HepG2 (cell line): ENCODE measurements at regions not wholly inside any gene's neighbourhood (a gene's known extent, or its start where the extent isn't known, plus 50 kb on each side); places are given as distances from the start of the nearest gene placed in this dataset.

Source experiments
- AKAP8 ChIP-seq: sonication (generic); formaldehyde crosslinking; IDR thresholded peaks from 2 replicates; pipeline ENCODE4 v1.5.1; 2020; ENCODE audit warnings: mild to moderate bottlenecking, missing genetic modification reagents
- DNMT3B ChIP-seq: conservative IDR thresholded peaks from 2 replicates; pipeline ENCODE4 v1.6.1; 2016; ENCODE audit warnings: missing biosample characterization, control low read depth
- E2F1 ChIP-seq: sonication (generic); formaldehyde crosslinking; IDR thresholded peaks from 2 replicates; pipeline ENCODE4 v1.5.0; 2020; ENCODE audit warnings: missing genetic modification reagents
- ELF1 ChIP-seq: sonication (generic); formaldehyde crosslinking; IDR thresholded peaks from 2 replicates; pipeline ENCODE4 v1.4.0; 2020; ENCODE audit warnings: missing genetic modification reagents
- FOXK2 ChIP-seq: fragments of 450-650 bp; IDR thresholded peaks from 2 replicates; pipeline ENCODE4 v1.6.1; 2016
- HNRNPUL1 ChIP-seq: fragments of 200-400 bp; formaldehyde crosslinking; IDR thresholded peaks from 2 replicates; pipeline ENCODE4 v1.6.1; 2017; ENCODE audit warnings: low read depth, mild to moderate bottlenecking, low read length, moderate library complexity
- IRX3 ChIP-seq: sonication (generic); formaldehyde crosslinking; IDR thresholded peaks from 2 replicates; pipeline ENCODE4 v1.8.1; 2023; ENCODE audit warnings: mild to moderate bottlenecking, low read depth, missing genetic modification reagents, borderline replicate concordance
- MXD4 ChIP-seq: IDR thresholded peaks from 2 replicates; pipeline ENCODE4 v1.6.1; 2016; ENCODE audit warnings: mild to moderate bottlenecking, missing biosample characterization, missing genetic modification reagents
- NFE2L2 ChIP-seq: fragments of 150-350 bp; IDR thresholded peaks from 2 replicates; pipeline ENCODE4 v1.6.1; 2014; ENCODE audit warnings: low read length
- SALL2 ChIP-seq: sonication (generic); formaldehyde crosslinking; IDR thresholded peaks from 2 replicates; pipeline ENCODE4 v1.8.1; 2023; ENCODE audit warnings: mild to moderate bottlenecking, missing genetic modification reagents, inconsistent platforms
- TOE1 ChIP-seq: sonication (generic); formaldehyde crosslinking; IDR thresholded peaks from 2 replicates; pipeline ENCODE4 v1.4.0; 2020; ENCODE audit warnings: mild to moderate bottlenecking, missing genetic modification reagents
- ZNF18 ChIP-seq: sonication (generic); formaldehyde crosslinking; IDR thresholded peaks from 2 replicates; pipeline ENCODE4 v1.8.0; 2022; ENCODE audit warnings: mild to moderate bottlenecking, missing genetic modification reagents; ENCODE audit not compliant: insufficient replicate concordance
- ZNF329 ChIP-seq: sonication (generic); formaldehyde crosslinking; IDR thresholded peaks from 2 replicates; pipeline ENCODE4 v1.9.0; 2021; ENCODE audit warnings: low read depth, mild to moderate bottlenecking, missing genetic modification reagents
- ZNF451 ChIP-seq: sonication (generic); formaldehyde crosslinking; IDR thresholded peaks from 2 replicates; pipeline ENCODE4 v1.5.0; 2020; ENCODE audit warnings: mild to moderate bottlenecking, missing genetic modification reagents
- ZNF503 ChIP-seq: sonication (generic); formaldehyde crosslinking; IDR thresholded peaks from 2 replicates; pipeline ENCODE4 v1.4.0; 2020; ENCODE audit warnings: missing genetic modification reagents
- ZNF605 ChIP-seq: sonication (generic); formaldehyde crosslinking; IDR thresholded peaks from 2 replicates; pipeline ENCODE4 v1.8.0; 2022; ENCODE audit warnings: mild to moderate bottlenecking, missing genetic modification reagents
- ZNF614 ChIP-seq: IDR thresholded peaks from 2 replicates; pipeline ENCODE4 v1.6.1; 2018; ENCODE audit warnings: missing biosample characterization, missing genetic modification reagents, inconsistent platforms, borderline replicate concordance
- ZNF652 ChIP-seq: IDR thresholded peaks from 2 replicates; pipeline ENCODE4 v1.6.1; 2016; ENCODE audit warnings: low read depth, borderline replicate concordance
- TF ChIP-seq, protein P1 (sequence below): sonication (generic); formaldehyde crosslinking; IDR thresholded peaks from 2 replicates; pipeline ENCODE4 v1.4.0; 2020; ENCODE audit warnings: missing genetic modification reagents, mild to moderate bottlenecking, borderline replicate concordance
- TF ChIP-seq, protein P2 (sequence below): sonication (generic); formaldehyde crosslinking; IDR thresholded peaks from 2 replicates; pipeline ENCODE4 v1.4.0; 2020; ENCODE audit warnings: missing genetic modification reagents

- TF ChIP-seq ZNF503 (no peak), E2F1 (CRISPR knock-in tag) (no peak), MXD4 (CRISPR knock-in tag) (no peak), DNMT3B (no peak), ZNF451 (CRISPR knock-in tag) (no peak), AKAP8 (CRISPR knock-in tag) (no peak), ZNF652 (CRISPR knock-in tag) (no peak), IRX3 (CRISPR knock-in tag) (no peak), ZNF614 (no peak), TOE1 (CRISPR knock-in tag) (no peak), SALL2 (no peak), NFE2L2 (no peak), ZNF605 (CRISPR knock-in tag) (no peak), HNRNPUL1 (no peak), ZNF329 (no peak), FOXK2 (no peak), ZNF18 (CRISPR knock-in tag) (no peak), ELF1 (CRISPR knock-in tag) (0 out of 2 replicates have a peak, but pooled peaks have one; percentile 15)
- TF ChIP-seq, protein P1, sequence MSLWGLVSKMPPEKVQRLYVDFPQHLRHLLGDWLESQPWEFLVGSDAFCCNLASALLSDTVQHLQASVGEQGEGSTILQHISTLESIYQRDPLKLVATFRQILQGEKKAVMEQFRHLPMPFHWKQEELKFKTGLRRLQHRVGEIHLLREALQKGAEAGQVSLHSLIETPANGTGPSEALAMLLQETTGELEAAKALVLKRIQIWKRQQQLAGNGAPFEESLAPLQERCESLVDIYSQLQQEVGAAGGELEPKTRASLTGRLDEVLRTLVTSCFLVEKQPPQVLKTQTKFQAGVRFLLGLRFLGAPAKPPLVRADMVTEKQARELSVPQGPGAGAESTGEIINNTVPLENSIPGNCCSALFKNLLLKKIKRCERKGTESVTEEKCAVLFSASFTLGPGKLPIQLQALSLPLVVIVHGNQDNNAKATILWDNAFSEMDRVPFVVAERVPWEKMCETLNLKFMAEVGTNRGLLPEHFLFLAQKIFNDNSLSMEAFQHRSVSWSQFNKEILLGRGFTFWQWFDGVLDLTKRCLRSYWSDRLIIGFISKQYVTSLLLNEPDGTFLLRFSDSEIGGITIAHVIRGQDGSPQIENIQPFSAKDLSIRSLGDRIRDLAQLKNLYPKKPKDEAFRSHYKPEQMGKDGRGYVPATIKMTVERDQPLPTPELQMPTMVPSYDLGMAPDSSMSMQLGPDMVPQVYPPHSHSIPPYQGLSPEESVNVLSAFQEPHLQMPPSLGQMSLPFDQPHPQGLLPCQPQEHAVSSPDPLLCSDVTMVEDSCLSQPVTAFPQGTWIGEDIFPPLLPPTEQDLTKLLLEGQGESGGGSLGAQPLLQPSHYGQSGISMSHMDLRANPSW (CRISPR knock-in tag): 0 out of 2 replicates have a peak, but pooled peaks have one; percentile 22
- TF ChIP-seq, protein P2, sequence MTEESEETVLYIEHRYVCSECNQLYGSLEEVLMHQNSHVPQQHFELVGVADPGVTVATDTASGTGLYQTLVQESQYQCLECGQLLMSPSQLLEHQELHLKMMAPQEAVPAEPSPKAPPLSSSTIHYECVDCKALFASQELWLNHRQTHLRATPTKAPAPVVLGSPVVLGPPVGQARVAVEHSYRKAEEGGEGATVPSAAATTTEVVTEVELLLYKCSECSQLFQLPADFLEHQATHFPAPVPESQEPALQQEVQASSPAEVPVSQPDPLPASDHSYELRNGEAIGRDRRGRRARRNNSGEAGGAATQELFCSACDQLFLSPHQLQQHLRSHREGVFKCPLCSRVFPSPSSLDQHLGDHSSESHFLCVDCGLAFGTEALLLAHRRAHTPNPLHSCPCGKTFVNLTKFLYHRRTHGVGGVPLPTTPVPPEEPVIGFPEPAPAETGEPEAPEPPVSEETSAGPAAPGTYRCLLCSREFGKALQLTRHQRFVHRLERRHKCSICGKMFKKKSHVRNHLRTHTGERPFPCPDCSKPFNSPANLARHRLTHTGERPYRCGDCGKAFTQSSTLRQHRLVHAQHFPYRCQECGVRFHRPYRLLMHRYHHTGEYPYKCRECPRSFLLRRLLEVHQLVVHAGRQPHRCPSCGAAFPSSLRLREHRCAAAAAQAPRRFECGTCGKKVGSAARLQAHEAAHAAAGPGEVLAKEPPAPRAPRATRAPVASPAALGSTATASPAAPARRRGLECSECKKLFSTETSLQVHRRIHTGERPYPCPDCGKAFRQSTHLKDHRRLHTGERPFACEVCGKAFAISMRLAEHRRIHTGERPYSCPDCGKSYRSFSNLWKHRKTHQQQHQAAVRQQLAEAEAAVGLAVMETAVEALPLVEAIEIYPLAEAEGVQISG (CRISPR knock-in tag): no peak
These were observed 91.2 kb upstream of the UXS1 start (continued) for GRCh38 chr2:106285237-106285829.
